ENCODE measurements at regions not wholly inside any gene's neighbourhood (a gene's known extent, or its start where the extent isn't known, plus 50 kb on each side); places are given as distances from the start of the nearest gene placed in this dataset.

DNA sequence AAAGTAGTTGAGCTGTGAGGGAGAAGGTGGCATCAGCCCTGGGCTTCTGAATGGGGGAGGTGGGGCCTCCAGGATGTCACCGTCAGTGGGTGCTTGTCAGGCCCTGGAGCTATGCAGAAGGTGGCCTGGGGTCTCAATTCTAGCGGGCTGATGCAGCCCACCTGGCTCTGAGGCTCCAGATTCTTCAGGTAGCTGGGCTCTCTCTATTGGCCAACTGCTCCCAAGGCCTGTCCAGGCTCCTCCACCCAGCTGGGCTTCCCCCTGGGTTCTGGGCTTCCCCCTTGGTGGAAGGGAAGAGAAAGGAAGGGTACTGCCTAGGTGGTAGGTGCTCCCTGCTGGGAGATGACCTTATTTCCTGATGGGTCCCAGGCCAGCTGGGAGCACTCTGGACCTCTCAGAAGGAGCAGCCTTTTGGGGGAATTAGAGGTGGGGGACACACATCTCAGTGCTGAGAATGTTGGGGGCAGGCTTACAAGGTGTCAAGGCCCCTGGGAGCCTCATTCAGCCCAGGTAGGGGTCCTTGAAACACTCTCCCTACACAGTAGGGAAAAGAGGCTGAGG lies 1728.3 kb downstream of the TP53TG3F start:
- WGBS, 2 donors, result 19 to 41% methylated on average over 2 of the region's 2 CpGs
- intact Hi-C loops (cut with DNase I), result no loop called here
- H3K4me1 ChIP-seq (ENCODE audit: control insufficient read depth in 1 of 2, insufficient read depth in 2 of 2, low read length in 2 of 2), result no peaks in the 10 kb centered on the region
- no peaks in the 10 kb centered on the region for H3K36me3 ChIP-seq (ENCODE audit: control insufficient read depth in 1 of 2, insufficient read depth in 2 of 2, low read length in 1 of 2)
- no peak overlapping the region for H3K27ac ChIP-seq (ENCODE audit: low read depth in 1 of 2, low read length in 2 of 2)
- ATAC-seq (ENCODE audit: low FRiP score), result no peak
- no peak for DNase-seq
- H3K27me3 ChIP-seq (ENCODE audit: control insufficient read depth in 1 of 2, insufficient read depth in 2 of 2, low read length in 1 of 2), result no peaks in the 10 kb centered on the region
- H3K4me3 ChIP-seq (ENCODE audit: low read length in 2 of 2), result no peak overlapping the region
- H3K9me3 ChIP-seq (ENCODE audit: control insufficient read depth, low read length), result no peaks in the 10 kb centered on the region

DNA sequence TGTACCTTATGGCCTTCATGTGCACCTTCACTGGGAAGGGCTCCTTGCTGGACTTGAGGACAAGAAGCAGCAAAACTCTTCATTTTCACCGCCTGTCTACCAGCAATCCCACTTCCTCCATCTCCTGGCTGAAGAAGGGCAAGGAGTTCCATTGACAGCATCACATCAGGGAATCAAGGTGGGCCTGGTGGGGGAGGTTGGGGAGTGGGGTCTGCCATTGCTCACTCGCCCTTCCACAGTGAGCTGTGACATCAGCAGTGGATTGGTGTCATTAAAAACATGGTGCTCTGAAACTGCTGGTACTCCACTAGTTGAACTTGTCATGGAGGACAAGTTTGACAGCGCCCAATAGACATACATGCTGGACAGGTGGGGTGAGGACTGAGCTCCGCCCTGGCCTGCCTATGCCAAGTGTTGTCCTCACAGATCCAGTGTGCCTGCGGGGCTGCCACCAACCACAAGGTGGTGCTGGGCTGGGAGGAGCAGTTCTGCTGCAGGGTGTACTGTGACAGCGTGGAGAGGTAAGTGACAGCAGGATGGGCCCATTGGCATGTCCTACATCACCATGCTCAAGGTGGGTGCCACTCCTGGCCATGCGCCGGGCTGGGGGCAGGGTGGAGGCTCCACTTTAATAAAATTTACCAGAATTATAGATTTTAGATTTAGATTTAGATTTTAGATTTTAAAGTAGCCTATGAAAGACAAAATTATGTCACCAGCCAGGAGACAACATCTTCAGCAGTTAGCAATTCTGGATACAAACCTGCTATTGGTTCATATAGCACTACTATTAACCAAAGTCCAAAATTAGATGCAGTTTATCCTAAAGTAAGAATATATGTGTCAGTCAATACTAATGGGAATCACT lies 1729.1 kb downstream of the TP53TG3F start:
- DNase-seq, result no peak
- Histone ChIP-seq H3K27ac (ENCODE audit: low read depth in 1 of 2, low read length in 2 of 2) (no peak overlapping the region), H3K27me3 (ENCODE audit: control insufficient read depth in 1 of 2, insufficient read depth in 2 of 2, low read length in 1 of 2) (no peaks in the 10 kb centered on the region), H3K36me3 (ENCODE audit: control insufficient read depth in 1 of 2, insufficient read depth in 2 of 2, low read length in 1 of 2) (no peaks in the 10 kb centered on the region), H3K4me1 (ENCODE audit: control insufficient read depth in 1 of 2, insufficient read depth in 2 of 2, low read length in 2 of 2) (no peaks in the 10 kb centered on the region), H3K4me3 (ENCODE audit: low read length in 2 of 2) (no peak overlapping the region), H3K9me3 (ENCODE audit: control insufficient read depth, low read length) (no peaks in the 10 kb centered on the region)
- 34 to 45% methylated on average over 8 of the region's 8 CpGs for WGBS, 2 donors
- ATAC-seq (ENCODE audit: low FRiP score), result no peak
- intact Hi-C loops (cut with DNase I), result no loop called here

- 69 to 76% methylated on average over 4 of the region's 4 CpGs for WGBS, 2 donors
- H3K27ac ChIP-seq (ENCODE audit: low read depth in 1 of 2, low read length in 2 of 2), result no peak overlapping the region
- H3K9me3 ChIP-seq (ENCODE audit: control insufficient read depth, low read length), result no peaks in the 10 kb centered on the region
- no peak overlapping the region for H3K4me3 ChIP-seq (ENCODE audit: low read length in 2 of 2)
- ATAC-seq (ENCODE audit: low FRiP score), result no peak
- no peaks in the 10 kb centered on the region for H3K27me3 ChIP-seq (ENCODE audit: control insufficient read depth in 1 of 2, insufficient read depth in 2 of 2, low read length in 1 of 2)
- H3K4me1 ChIP-seq (ENCODE audit: control insufficient read depth in 1 of 2, insufficient read depth in 2 of 2, low read length in 2 of 2), result no peaks in the 10 kb centered on the region
- H3K36me3 ChIP-seq (ENCODE audit: control insufficient read depth in 1 of 2, insufficient read depth in 2 of 2, low read length in 1 of 2), result no peaks in the 10 kb centered on the region
- intact Hi-C loops (cut with DNase I), result no loop called here
- no peak for DNase-seq
Measured at GRCh38 chr16:35192993-35193392, 1733.6 kb downstream of the TP53TG3F start.

DNA sequence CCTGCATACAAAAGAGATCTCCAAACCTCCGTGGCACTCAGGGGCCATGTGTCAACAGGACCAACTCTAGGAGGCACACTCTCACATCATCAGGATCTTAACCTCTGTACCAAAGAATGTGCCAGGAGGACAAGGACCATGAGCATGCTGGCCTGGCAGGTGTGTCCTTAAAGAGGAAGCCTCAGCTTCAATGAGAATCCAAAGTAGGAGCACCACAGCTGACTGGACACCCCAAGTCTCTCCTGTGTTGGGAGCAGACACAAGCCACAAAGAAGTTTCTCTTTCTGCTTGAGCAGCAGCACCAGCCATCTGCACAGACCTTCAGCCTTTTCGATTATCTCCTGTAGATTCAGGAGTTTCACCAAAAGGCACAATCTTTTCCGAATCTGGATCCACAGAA lies 1734.5 kb downstream of the TP53TG3F start:
- DNase-seq, result no peak
- H3K27ac ChIP-seq (ENCODE audit: low read depth in 1 of 2, low read length in 2 of 2), result no peak overlapping the region
- no peaks in the 10 kb centered on the region for H3K4me1 ChIP-seq (ENCODE audit: control insufficient read depth in 1 of 2, insufficient read depth in 2 of 2, low read length in 2 of 2)
- H3K4me3 ChIP-seq (ENCODE audit: low read length in 2 of 2), result no peak overlapping the region
- WGBS, 2 donors, result 50 to 58% methylated on average over 3 of the region's 3 CpGs
- ATAC-seq (ENCODE audit: low FRiP score), result no peak
- no peaks in the 10 kb centered on the region for H3K27me3 ChIP-seq (ENCODE audit: control insufficient read depth in 1 of 2, insufficient read depth in 2 of 2, low read length in 1 of 2)
- H3K36me3 ChIP-seq (ENCODE audit: control insufficient read depth in 1 of 2, insufficient read depth in 2 of 2, low read length in 1 of 2), result no peaks in the 10 kb centered on the region
- no peaks in the 10 kb centered on the region for H3K9me3 ChIP-seq (ENCODE audit: control insufficient read depth, low read length)
- intact Hi-C loops (cut with DNase I), result no loop called here

DNA sequence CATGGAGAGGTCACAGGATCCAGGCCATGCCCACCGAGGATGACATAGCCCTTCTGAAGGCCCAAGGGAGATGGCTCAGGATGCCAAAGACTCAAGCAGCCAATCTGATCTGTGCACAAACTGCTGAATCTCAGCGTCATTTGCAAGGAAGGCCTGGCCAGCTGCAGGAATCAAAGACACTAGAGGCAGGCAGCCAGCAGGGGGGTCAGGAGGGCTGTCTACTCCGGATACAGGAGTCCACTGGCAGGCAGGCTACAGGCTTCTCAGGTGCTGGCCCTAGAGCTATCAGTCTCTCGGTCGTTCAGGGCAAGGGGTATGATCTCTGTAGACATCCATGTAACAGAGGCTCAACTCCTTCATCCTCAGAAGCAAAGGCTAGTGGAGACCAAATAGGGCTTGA lies 1735.3 kb downstream of the TP53TG3F start:
- ATAC-seq (ENCODE audit: low FRiP score) (no peak), DNase-seq (no peak)
- intact Hi-C loops (cut with DNase I), result no loop called here
- 68 to 74% methylated on average over 5 of the region's 5 CpGs for WGBS, 2 donors
- Histone ChIP-seq H3K4me1 (ENCODE audit: control insufficient read depth in 1 of 2, insufficient read depth in 2 of 2, low read length in 2 of 2) (no peaks in the 10 kb centered on the region), H3K27me3 (ENCODE audit: control insufficient read depth in 1 of 2, insufficient read depth in 2 of 2, low read length in 1 of 2) (no peaks in the 10 kb centered on the region), H3K9me3 (ENCODE audit: control insufficient read depth, low read length) (no peaks in the 10 kb centered on the region), H3K36me3 (ENCODE audit: control insufficient read depth in 1 of 2, insufficient read depth in 2 of 2, low read length in 1 of 2) (no peaks in the 10 kb centered on the region), H3K27ac (ENCODE audit: low read depth in 1 of 2, low read length in 2 of 2) (no peak overlapping the region), H3K4me3 (ENCODE audit: low read length in 2 of 2) (no peak overlapping the region)

- Histone ChIP-seq H3K4me3 (ENCODE audit: low read length in 2 of 2) (no peak overlapping the region), H3K27ac (ENCODE audit: low read depth in 1 of 2, low read length in 2 of 2) (no peak overlapping the region), H3K36me3 (ENCODE audit: control insufficient read depth in 1 of 2, insufficient read depth in 2 of 2, low read length in 1 of 2) (no peaks in the 10 kb centered on the region), H3K4me1 (ENCODE audit: control insufficient read depth in 1 of 2, insufficient read depth in 2 of 2, low read length in 2 of 2) (no peaks in the 10 kb centered on the region), H3K9me3 (ENCODE audit: control insufficient read depth, low read length) (no peaks in the 10 kb centered on the region), H3K27me3 (ENCODE audit: control insufficient read depth in 1 of 2, insufficient read depth in 2 of 2, low read length in 1 of 2) (no peaks in the 10 kb centered on the region)
- 69 to 75% methylated on average over 29 of the region's 29 CpGs for WGBS, 2 donors
- ATAC-seq (ENCODE audit: low FRiP score) (no peak), DNase-seq (no peak)
- intact Hi-C loops (cut with DNase I), result no loop called here
Measured at GRCh38 chr16:35195173-35195863, 1735.9 kb downstream of the TP53TG3F start.

GRCh38 chr16:35195864-35196216 lies 1736.4 kb downstream of the TP53TG3F start:
- Histone ChIP-seq H3K9me3 (ENCODE audit: control insufficient read depth, low read length) (no peaks in the 10 kb centered on the region), H3K4me1 (ENCODE audit: control insufficient read depth in 1 of 2, insufficient read depth in 2 of 2, low read length in 2 of 2) (no peaks in the 10 kb centered on the region), H3K4me3 (ENCODE audit: low read length in 2 of 2) (no peak overlapping the region), H3K27ac (ENCODE audit: low read depth in 1 of 2, low read length in 2 of 2) (no peak overlapping the region), H3K27me3 (ENCODE audit: control insufficient read depth in 1 of 2, insufficient read depth in 2 of 2, low read length in 1 of 2) (no peaks in the 10 kb centered on the region), H3K36me3 (ENCODE audit: control insufficient read depth in 1 of 2, insufficient read depth in 2 of 2, low read length in 1 of 2) (no peaks in the 10 kb centered on the region)
- ATAC-seq (ENCODE audit: low FRiP score) (no peak), DNase-seq (no peak)
- 86 to 89% methylated on average over 15 of the region's 15 CpGs for WGBS, 2 donors
- intact Hi-C loops (cut with DNase I), result no loop called here

GRCh38 chr16:35196313-35196712 lies 1736.9 kb downstream of the TP53TG3F start:
- DNase-seq, result no peak
- WGBS, 2 donors, result 80 to 81% methylated on average over 21 of the region's 21 CpGs
- Histone ChIP-seq H3K36me3 (ENCODE audit: control insufficient read depth in 1 of 2, insufficient read depth in 2 of 2, low read length in 1 of 2) (no peaks in the 10 kb centered on the region), H3K9me3 (ENCODE audit: control insufficient read depth, low read length) (no peaks in the 10 kb centered on the region), H3K27ac (ENCODE audit: low read depth in 1 of 2, low read length in 2 of 2) (no peak overlapping the region), H3K27me3 (ENCODE audit: control insufficient read depth in 1 of 2, insufficient read depth in 2 of 2, low read length in 1 of 2) (no peaks in the 10 kb centered on the region), H3K4me3 (ENCODE audit: low read length in 2 of 2) (no peak overlapping the region), H3K4me1 (ENCODE audit: control insufficient read depth in 1 of 2, insufficient read depth in 2 of 2, low read length in 2 of 2) (no peaks in the 10 kb centered on the region)
- intact Hi-C loops (cut with DNase I), result no loop called here
- no peak for ATAC-seq (ENCODE audit: low FRiP score)

GRCh38 chr16:35197656-35198055 lies 1738.2 kb downstream of the TP53TG3F start:
- H3K9me3 ChIP-seq (ENCODE audit: control insufficient read depth, low read length), result no peaks in the 10 kb centered on the region
- H3K27ac ChIP-seq (ENCODE audit: low read depth in 1 of 2, low read length in 2 of 2), result no peak overlapping the region
- intact Hi-C loops (cut with DNase I), result no loop called here
- no peaks in the 10 kb centered on the region for H3K36me3 ChIP-seq (ENCODE audit: control insufficient read depth in 1 of 2, insufficient read depth in 2 of 2, low read length in 1 of 2)
- H3K27me3 ChIP-seq (ENCODE audit: control insufficient read depth in 1 of 2, insufficient read depth in 2 of 2, low read length in 1 of 2), result no peaks in the 10 kb centered on the region
- no peak for ATAC-seq (ENCODE audit: low FRiP score)
- WGBS, 2 donors, result 69 to 71% methylated on average over 10 of the region's 10 CpGs
- H3K4me1 ChIP-seq (ENCODE audit: control insufficient read depth in 1 of 2, insufficient read depth in 2 of 2, low read length in 2 of 2), result no peaks in the 10 kb centered on the region
- no peak for DNase-seq
- H3K4me3 ChIP-seq (ENCODE audit: low read length in 2 of 2), result no peak overlapping the region

Measured in aorta (tissue), 5 donors.